ENCODE measurements at regions not wholly inside any gene's neighbourhood (a gene's known extent, or its start where the extent isn't known, plus 50 kb on each side); places are given as distances from the start of the nearest gene placed in this dataset.
A peak's percentile ranks its signal among the peaks of the same experiment; 100 is the strongest.
"Not testable (repeated sequence)": the region's sequence is repeated elsewhere in the genome, so short reads cannot be mapped to it uniquely, and the experiment has no call there.

DNA sequence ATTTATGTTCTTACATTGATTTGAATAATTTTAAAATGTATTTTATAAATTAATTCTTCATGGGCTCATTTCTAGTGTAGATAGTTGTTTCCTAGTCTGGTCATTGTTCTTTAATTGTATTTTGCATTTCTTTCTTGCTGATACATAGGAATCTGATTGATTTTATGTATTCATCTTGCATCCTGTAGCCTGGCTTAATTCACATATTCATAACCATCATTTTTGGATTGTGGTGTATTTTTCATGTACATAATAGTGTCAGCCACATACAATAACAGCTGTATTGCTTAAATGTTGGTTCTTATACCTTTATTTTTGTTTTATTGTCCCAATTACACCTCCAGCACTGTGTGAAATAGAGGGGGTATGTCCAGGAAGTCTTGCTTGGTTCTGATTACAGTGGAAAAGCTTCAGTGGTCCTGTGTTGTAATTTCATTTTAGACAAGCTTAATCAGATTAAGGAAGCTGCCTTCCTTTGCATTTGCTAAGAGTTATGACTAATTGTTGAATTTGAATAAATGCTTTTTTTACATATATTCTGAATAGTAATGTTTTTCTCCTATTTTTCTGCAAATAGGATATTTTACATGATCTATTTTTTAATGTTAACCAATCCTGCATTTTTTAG is 103.7 kb downstream of the USP22 start:
- ChIA-PET CTCF (ENCODE audit: unreplicated experiment) (no interaction called here), POLR2A (no interaction called here)
- Histone ChIP-seq H3K27ac (ENCODE audit: low read depth, low read length, poor library complexity, severe bottlenecking) (no peak overlapping the region), H3K4me2 (ENCODE audit: low read length) (no peak overlapping the region), H4K20me1 (ENCODE audit: insufficient read depth, low read length) (no peaks in the 10 kb centered on the region), H3K4me1 (ENCODE audit: insufficient read depth, low read length, poor library complexity, severe bottlenecking) (no peaks in the 10 kb centered on the region), H3K4me3 (ENCODE audit: low read depth, low read length, poor library complexity, severe bottlenecking) (no peak overlapping the region), H3K9me3 (ENCODE audit: low read length) (no peaks in the 10 kb centered on the region), H3K36me3 (ENCODE audit: insufficient read depth, low read length) (no peaks in the 10 kb centered on the region), H3K79me2 (ENCODE audit: insufficient read depth, low read depth, low read length) (no peaks in the 10 kb centered on the region), H2AFZ (ENCODE audit: low read length) (no peak overlapping the region), H3K9me2 (ENCODE audit: insufficient read depth, low read length) (no peaks in the 10 kb centered on the region)
- intact Hi-C loops (cut with micrococcal nuclease; ENCODE audit: unreplicated experiment), result no loop called here
- TF ChIP-seq EZH2phosphoT487 (IDR thresholded peaks at IDR 0.05; ENCODE audit: borderline replicate concordance, low read depth, low read length), result no peak
- TF ChIP-seq, protein P1, sequence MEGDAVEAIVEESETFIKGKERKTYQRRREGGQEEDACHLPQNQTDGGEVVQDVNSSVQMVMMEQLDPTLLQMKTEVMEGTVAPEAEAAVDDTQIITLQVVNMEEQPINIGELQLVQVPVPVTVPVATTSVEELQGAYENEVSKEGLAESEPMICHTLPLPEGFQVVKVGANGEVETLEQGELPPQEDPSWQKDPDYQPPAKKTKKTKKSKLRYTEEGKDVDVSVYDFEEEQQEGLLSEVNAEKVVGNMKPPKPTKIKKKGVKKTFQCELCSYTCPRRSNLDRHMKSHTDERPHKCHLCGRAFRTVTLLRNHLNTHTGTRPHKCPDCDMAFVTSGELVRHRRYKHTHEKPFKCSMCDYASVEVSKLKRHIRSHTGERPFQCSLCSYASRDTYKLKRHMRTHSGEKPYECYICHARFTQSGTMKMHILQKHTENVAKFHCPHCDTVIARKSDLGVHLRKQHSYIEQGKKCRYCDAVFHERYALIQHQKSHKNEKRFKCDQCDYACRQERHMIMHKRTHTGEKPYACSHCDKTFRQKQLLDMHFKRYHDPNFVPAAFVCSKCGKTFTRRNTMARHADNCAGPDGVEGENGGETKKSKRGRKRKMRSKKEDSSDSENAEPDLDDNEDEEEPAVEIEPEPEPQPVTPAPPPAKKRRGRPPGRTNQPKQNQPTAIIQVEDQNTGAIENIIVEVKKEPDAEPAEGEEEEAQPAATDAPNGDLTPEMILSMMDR (conservative IDR thresholded peaks at IDR 0.05; ENCODE audit: low read length), result no peak
- no peak for DNase-seq (ENCODE audit: low spot score)
- no TSS peak for BruUV-seq (replicated peaks)

DNA sequence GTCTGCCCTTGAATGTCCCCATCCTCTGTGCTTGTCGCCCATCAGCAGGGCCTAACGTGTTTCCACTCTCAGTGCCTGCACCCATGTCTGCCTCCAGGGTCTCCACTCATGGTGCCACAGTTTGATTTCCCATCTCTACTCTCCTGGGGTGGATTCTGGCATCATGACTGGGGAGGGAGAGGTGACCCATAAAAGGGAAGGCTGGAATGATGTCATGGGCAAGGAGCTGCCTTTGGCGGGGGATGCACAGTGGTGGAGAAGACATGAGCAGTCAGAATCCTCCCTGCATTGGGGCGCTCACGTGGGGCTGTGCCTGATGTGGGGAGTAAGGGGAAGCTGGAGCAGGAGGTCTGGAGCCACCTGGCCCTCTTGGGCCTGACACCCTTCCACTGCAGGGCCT is 100.9 kb downstream of the USP22 start:
- CTCF ChIA-PET (ENCODE audit: unreplicated experiment), result no interaction called here
- no TSS peak for BruUV-seq (replicated peaks)
- POLR2A ChIA-PET, result no interaction called here
- Histone ChIP-seq H4K20me1 (ENCODE audit: insufficient read depth, low read length) (no peaks in the 10 kb centered on the region), H2AFZ (ENCODE audit: low read length) (no peak overlapping the region), H3K27ac (ENCODE audit: low read depth, low read length, poor library complexity, severe bottlenecking) (no peak overlapping the region), H3K36me3 (ENCODE audit: insufficient read depth, low read length) (no peaks in the 10 kb centered on the region), H3K9me2 (ENCODE audit: insufficient read depth, low read length) (no peaks in the 10 kb centered on the region), H3K4me3 (ENCODE audit: low read depth, low read length, poor library complexity, severe bottlenecking) (no peak overlapping the region), H3K4me2 (ENCODE audit: low read length) (no peak overlapping the region), H3K9me3 (ENCODE audit: low read length) (no peaks in the 10 kb centered on the region), H3K79me2 (ENCODE audit: insufficient read depth, low read depth, low read length) (no peaks in the 10 kb centered on the region), H3K4me1 (ENCODE audit: insufficient read depth, low read length, poor library complexity, severe bottlenecking) (no peaks in the 10 kb centered on the region)
- DNase-seq (ENCODE audit: low spot score), result no peak
- TF ChIP-seq, protein P1 (conservative IDR thresholded peaks at IDR 0.05; ENCODE audit: low read length), result no peak
- intact Hi-C loops (cut with micrococcal nuclease; ENCODE audit: unreplicated experiment), result loop anchor here (5.0 kb wide), 1 partner anchor 50 kb away; no protein-coding TSS in a partner anchor

DNA sequence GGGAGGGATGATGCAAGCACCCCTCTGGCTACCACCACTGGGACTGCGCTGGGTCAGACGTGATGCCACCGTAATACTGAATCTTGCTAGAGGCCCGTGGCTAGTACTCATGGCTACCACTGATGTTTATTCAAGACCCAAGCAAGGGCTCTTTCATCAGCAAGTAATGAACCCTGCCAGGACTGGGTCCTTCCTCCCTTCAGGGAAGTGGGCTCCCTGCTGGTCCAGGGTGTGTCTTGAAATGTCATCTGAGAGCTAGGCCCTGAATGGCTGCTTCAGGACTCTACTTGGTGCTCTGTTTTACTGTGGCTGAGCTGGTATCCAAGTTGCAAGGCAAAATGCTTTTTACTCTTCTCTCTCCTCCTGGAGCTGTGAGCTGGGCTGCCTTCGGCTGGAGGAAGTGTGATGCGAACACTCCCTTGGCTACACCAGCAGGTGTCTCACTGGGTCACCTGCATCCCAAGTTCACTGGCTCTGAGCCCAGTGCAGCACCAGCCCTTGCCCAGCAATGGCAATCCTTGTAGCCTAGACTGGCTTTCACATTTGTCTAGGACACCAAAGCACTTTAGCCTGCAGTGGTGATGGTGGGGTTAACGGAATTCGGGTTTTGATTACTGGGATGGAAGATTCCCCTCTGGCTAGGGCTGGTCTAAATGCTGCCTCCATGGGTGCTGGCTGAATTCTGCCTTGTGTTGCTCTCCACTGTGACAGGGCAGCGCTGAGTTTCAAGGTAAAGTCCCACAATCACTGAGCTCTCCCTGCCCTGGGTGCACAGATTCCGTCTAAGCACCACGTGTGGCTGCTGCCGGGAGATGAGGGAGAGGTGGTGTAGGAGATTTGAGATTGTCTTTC is 98.6 kb downstream of the USP22 start:
- intact Hi-C loops (cut with micrococcal nuclease; ENCODE audit: unreplicated experiment), result loop anchor here (5.0 kb wide), 1 partner anchor 48 kb away; no protein-coding TSS in a partner anchor
- Histone ChIP-seq H3K79me2 (ENCODE audit: insufficient read depth, low read depth, low read length) (no peaks in the 10 kb centered on the region), H2AFZ (ENCODE audit: low read length) (no peak overlapping the region), H3K9me2 (ENCODE audit: insufficient read depth, low read length) (no peaks in the 10 kb centered on the region), H3K4me1 (ENCODE audit: insufficient read depth, low read length, poor library complexity, severe bottlenecking) (no peaks in the 10 kb centered on the region), H3K36me3 (ENCODE audit: insufficient read depth, low read length) (no peaks in the 10 kb centered on the region), H3K4me2 (ENCODE audit: low read length) (no peak overlapping the region), H3K27ac (ENCODE audit: low read depth, low read length, poor library complexity, severe bottlenecking) (no peak overlapping the region), H3K4me3 (ENCODE audit: low read depth, low read length, poor library complexity, severe bottlenecking) (no peak overlapping the region), H3K9me3 (ENCODE audit: low read length) (no peaks in the 10 kb centered on the region), H4K20me1 (ENCODE audit: insufficient read depth, low read length) (no peaks in the 10 kb centered on the region)
- ChIA-PET CTCF (ENCODE audit: unreplicated experiment) (no interaction called here), POLR2A (interaction anchor here (0.6 kb wide), 1 partner anchor 98 kb away, joined by 4 read pairs; the partner anchor contains the start of gene USP22)
- TF ChIP-seq EZH2phosphoT487 (IDR thresholded peaks at IDR 0.05; ENCODE audit: borderline replicate concordance, low read depth, low read length), result no peak
- TF ChIP-seq, protein P1 (conservative IDR thresholded peaks at IDR 0.05; ENCODE audit: low read length), result peak; percentile 71
- DNase-seq (ENCODE audit: low spot score), result peak; percentile 53
- no TSS peak for BruUV-seq (replicated peaks)

DNA sequence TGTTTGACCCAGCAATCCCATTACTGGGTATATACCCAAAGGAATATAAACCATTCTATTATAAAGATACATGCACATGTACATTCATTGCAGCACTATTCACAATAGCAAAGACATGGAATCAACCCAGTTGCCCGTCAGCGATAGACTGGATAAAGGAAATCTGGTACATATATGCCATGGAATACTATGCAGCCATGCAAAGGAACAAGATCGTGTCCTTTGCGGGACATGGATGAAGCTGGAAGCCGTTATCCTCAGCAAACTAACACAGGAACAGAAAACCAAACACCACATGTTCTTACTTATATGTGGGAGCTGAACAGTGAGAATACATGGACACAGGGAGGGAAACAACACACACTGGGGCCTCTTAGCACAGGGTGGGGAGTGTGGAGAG is 95.1 kb downstream of the USP22 start:
- DNase-seq (ENCODE audit: low spot score); intact Hi-C loops (cut with micrococcal nuclease; ENCODE audit: unreplicated experiment); CTCF ChIA-PET (ENCODE audit: unreplicated experiment); H3K4me3 ChIP-seq (ENCODE audit: low read depth, low read length, poor library complexity, severe bottlenecking); H3K79me2 ChIP-seq (ENCODE audit: insufficient read depth, low read depth, low read length); H3K36me3 ChIP-seq (ENCODE audit: insufficient read depth, low read length); H2AFZ ChIP-seq (ENCODE audit: low read length); H3K4me2 ChIP-seq (ENCODE audit: low read length); H3K9me2 ChIP-seq (ENCODE audit: insufficient read depth, low read length); H4K20me1 ChIP-seq (ENCODE audit: insufficient read depth, low read length); H3K27ac ChIP-seq (ENCODE audit: low read depth, low read length, poor library complexity, severe bottlenecking); H3K4me1 ChIP-seq (ENCODE audit: insufficient read depth, low read length, poor library complexity, severe bottlenecking); BruUV-seq (replicated peaks); POLR2A ChIA-PET; H3K9me3 ChIP-seq (ENCODE audit: low read length): not testable (repeated sequence)

Measured in OCI-LY7 (cell line).